Colonic mucosa (tissue), 4 donors: ENCODE measurements at regions not wholly inside any gene's neighbourhood (a gene's known extent, or its start where the extent isn't known, plus 50 kb on each side); places are given as distances from the start of the nearest gene placed in this dataset.

Experiments
- DNase-seq: peaks from one replicate; pipeline ENCODE4 v3.0.0-alpha.2; 2020
- H3K27ac ChIP-seq: fragments of 200-600 bp; one replicate; pipeline ENCODE4 v1.8.0; 2021
- H3K27me3 ChIP-seq: fragments of 200-600 bp; one replicate; pipeline ENCODE4 v1.8.0; 2021
- H3K36me3 ChIP-seq: fragments of 200-600 bp; one replicate; pipeline ENCODE4 v1.8.0; 2021
- H3K4me1 ChIP-seq: fragments of 200-600 bp; one replicate; pipeline ENCODE4 v1.8.0; 2021; ENCODE audit warnings: mild to moderate bottlenecking
- H3K4me3 ChIP-seq: fragments of 200-600 bp; one replicate; pipeline ENCODE4 v1.8.0; 2021
- H3K9ac ChIP-seq, 2 donors: one replicate each; pipeline ENCODE4 v1.7.0; 2013; ENCODE audit warnings: control low read depth in 2 of 2, low read depth in 2 of 2, low read length in 2 of 2
- H3K9me3 ChIP-seq: fragments of 200-600 bp; one replicate; pipeline ENCODE4 v1.8.0; 2021
- CTCF ChIP-seq: fragments of 200-600 bp; IDR thresholded peaks from one replicate; pipeline ENCODE4 v1.8.0; 2022; ENCODE audit warnings: antibody characterized with exemption, mild to moderate bottlenecking
- intact Hi-C: fragments of 100-400 bp; cut with DNase I; formaldehyde crosslinking; loops from one replicate; pipeline ENCODE4 v1.14.1; 2022
- donor health status: healthy.
- donor health status: DM: no; HTN: no; CAD: no.
- donor health status: DM: no; HTN: no; CAD: no.

GRCh38 chr2:41867553-41867952 lies 180.3 kb upstream of the PKDCC start:
- TF ChIP-seq CTCF, result no peak
- Histone ChIP-seq H3K27me3 (no peaks in the 10 kb centered on the region), H3K9me3 (no peaks in the 10 kb centered on the region), H3K4me1 (no peaks in the 10 kb centered on the region), H3K4me3 (no peak overlapping the region), H3K9ac (no peak overlapping the region), H3K36me3 (no peaks in the 10 kb centered on the region), H3K27ac (no peak overlapping the region)
- intact Hi-C loops, result no loop called here
- DNase-seq, result no peak

DNA sequence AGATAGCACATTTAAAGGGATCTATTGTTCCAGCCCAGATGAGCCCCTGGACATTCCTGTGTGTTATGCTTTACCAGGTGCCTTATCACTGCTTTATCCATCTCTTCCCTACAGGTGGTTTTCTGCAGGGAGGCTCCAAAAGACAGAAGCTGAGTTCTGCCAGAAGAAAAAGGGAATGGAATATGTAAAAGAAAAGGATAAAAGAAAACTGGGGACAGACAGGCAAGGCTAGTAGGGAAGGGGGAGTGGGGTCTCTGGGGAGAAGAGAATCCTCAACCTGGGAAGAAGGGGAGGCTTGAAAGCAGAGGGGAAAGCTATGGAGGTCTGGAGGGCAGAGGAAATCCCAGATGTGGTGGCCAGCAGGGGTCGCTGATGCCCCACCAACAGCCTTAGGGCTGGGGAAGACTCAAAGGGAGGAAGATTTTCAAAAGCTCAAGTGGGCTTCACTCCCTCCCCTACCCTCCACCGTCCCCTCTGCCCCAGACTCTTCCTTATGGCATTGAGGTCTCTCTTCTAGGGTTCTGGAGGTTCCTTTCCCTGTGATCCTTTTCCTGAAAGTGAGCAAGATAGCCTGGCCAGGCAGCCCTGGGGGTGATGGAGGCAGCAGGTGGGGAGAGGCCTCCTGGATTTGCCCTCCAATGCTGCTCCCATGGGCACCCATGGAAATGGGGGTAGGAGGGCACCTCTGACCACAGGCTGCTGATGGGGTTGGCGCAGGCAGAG lies 178.1 kb upstream of the PKDCC start:
- Histone ChIP-seq H3K4me1 (no peaks in the 10 kb centered on the region), H3K27me3 (no peaks in the 10 kb centered on the region), H3K36me3 (no peaks in the 10 kb centered on the region), H3K27ac (no peak overlapping the region), H3K4me3 (no peak overlapping the region), H3K9me3 (no peaks in the 10 kb centered on the region), H3K9ac (no peak overlapping the region)
- peak; percentile 75 for TF ChIP-seq CTCF
- intact Hi-C loops, result loop anchor here (2.0 kb wide), 1 partner anchor 215 kb away; no protein-coding TSS in a partner anchor
- peak; percentile 84 for DNase-seq

- no peaks in the 10 kb centered on the region for H3K36me3 ChIP-seq
- DNase-seq, result no peak
- intact Hi-C loops, result loop anchor here (2.0 kb wide), 1 partner anchor 215 kb away; no protein-coding TSS in a partner anchor
- H3K27me3 ChIP-seq, result no peaks in the 10 kb centered on the region
- no peak overlapping the region for H3K9ac ChIP-seq
- no peak for TF ChIP-seq CTCF
- no peaks in the 10 kb centered on the region for H3K4me1 ChIP-seq
- no peaks in the 10 kb centered on the region for H3K9me3 ChIP-seq
- no peak overlapping the region for H3K27ac ChIP-seq
- no peak overlapping the region for H3K4me3 ChIP-seq
These were observed 177.6 kb upstream of the PKDCC start for GRCh38 chr2:41870265-41870585.

GRCh38 chr2:41871080-41871479 lies 176.7 kb upstream of the PKDCC start:
- H3K9me3 ChIP-seq, result no peaks in the 10 kb centered on the region
- no peak overlapping the region for H3K9ac ChIP-seq
- no peaks in the 10 kb centered on the region for H3K27me3 ChIP-seq
- DNase-seq, result no peak
- no peaks in the 10 kb centered on the region for H3K4me1 ChIP-seq
- intact Hi-C loops, result loop anchor here (2.0 kb wide), 1 partner anchor 214 kb away; no protein-coding TSS in a partner anchor
- no peaks in the 10 kb centered on the region for H3K36me3 ChIP-seq
- no peak overlapping the region for H3K27ac ChIP-seq
- TF ChIP-seq CTCF, result no peak
- H3K4me3 ChIP-seq, result no peak overlapping the region

- no peaks in the 10 kb centered on the region for H3K9me3 ChIP-seq
- H3K27ac ChIP-seq, result no peak overlapping the region
- intact Hi-C loops, result no loop called here
- H3K36me3 ChIP-seq, result no peaks in the 10 kb centered on the region
- TF ChIP-seq CTCF, result no peak
- no peaks in the 10 kb centered on the region for H3K4me1 ChIP-seq
- H3K27me3 ChIP-seq, result no peaks in the 10 kb centered on the region
- no peak for DNase-seq
- no peak overlapping the region for H3K4me3 ChIP-seq
- H3K9ac ChIP-seq, result no peak overlapping the region
These were observed 175.2 kb upstream of the PKDCC start for GRCh38 chr2:41872646-41873045.
